Panc1 (cell line): ENCODE measurements at regions not wholly inside any gene's neighbourhood (a gene's known extent, or its start where the extent isn't known, plus 50 kb on each side); places are given as distances from the start of the nearest gene placed in this dataset.

ENCODE experiments used
- ATAC-seq: fragments of 200-7000 bp; cut with Tn5 transposase; 2 replicates; pipeline ENCODE4 v1.9.1; 2020; ENCODE audit warnings: mild to moderate bottlenecking, moderate library complexity
- BruUV-seq: library from RNA; stranded (reverse); fragments of 400-500 nt; replicated peaks from 2 replicates; lab custom pipeline; 2021; lab: Mats Ljungman, UMichigan
- CTCF ChIA-PET: fragments of 300-600 bp; sonication (Branson Sonifier 250); formaldehyde crosslinking; loops from one replicate; lab custom pipeline; 2022; ENCODE audit warnings: antibody characterized with exemption; lab: Charles Lee
- POLR2A ChIA-PET: fragments of 300-600 bp; sonication (Branson Sonifier 250); formaldehyde crosslinking; loops from one replicate; lab custom pipeline; 2022; ENCODE audit warnings: antibody characterized with exemption; lab: Charles Lee
- DNase-seq: peaks from one replicate; pipeline ENCODE4 v3.0.0-alpha.2; 2010; ENCODE audit warnings: low read depth, low spot score
- H3K27ac ChIP-seq: 2 replicates; pipeline ENCODE4 v1.5.1; 2011; ENCODE audit warnings: mild to moderate bottlenecking, low read length, inconsistent platforms
- H3K27me3 ChIP-seq: fragments of 200-500 bp; sonication (Bioruptor generic); 2 replicates; pipeline ENCODE4 v1.6.0; 2014; ENCODE audit warnings: low read length, inconsistent platforms; ENCODE audit not compliant: control insufficient read depth, insufficient read depth
- H3K36me3 ChIP-seq: fragments of 200-500 bp; sonication (Bioruptor generic); 2 replicates; pipeline ENCODE4 v1.5.1; 2014; ENCODE audit warnings: inconsistent platforms, mild to moderate bottlenecking, low read length, moderate library complexity; ENCODE audit not compliant: control insufficient read depth, insufficient read depth
- H3K4me1 ChIP-seq: 2 replicates; pipeline ENCODE4 v1.5.1; 2011; ENCODE audit warnings: inconsistent platforms, mild to moderate bottlenecking, low read length, moderate library complexity; ENCODE audit not compliant: control insufficient read depth, insufficient read depth
- H3K4me3 ChIP-seq, 2 experiments: 2 replicates each; pipeline ENCODE4 v1.5.1; 2011 to 2012; ENCODE audit warnings: low read depth in 2 of 2, low read length in 2 of 2, mild to moderate bottlenecking in 2 of 2, inconsistent platforms in 1 of 2, moderate library complexity in 1 of 2
- H3K9me3 ChIP-seq: fragments of 200-500 bp; sonication (Bioruptor generic); 2 replicates; pipeline ENCODE4 v1.5.1; 2014; ENCODE audit warnings: low read depth, mild to moderate bottlenecking, inconsistent platforms, low read length, moderate library complexity; ENCODE audit not compliant: control insufficient read depth, insufficient read depth
- POLR2AphosphoS5 ChIP-seq: IDR thresholded peaks from 2 replicates; pipeline ENCODE4 v1.6.1; 2012; ENCODE audit warnings: mild to moderate bottlenecking, low read depth, low read length, moderate library complexity
- SIN3A ChIP-seq: IDR thresholded peaks from 2 replicates; pipeline ENCODE4 v1.6.1; 2012; ENCODE audit warnings: low read depth, mild to moderate bottlenecking, low read length, moderate library complexity, borderline replicate concordance; ENCODE audit not compliant: insufficient read depth
- TCF7L2 ChIP-seq: IDR thresholded peaks from 2 replicates; pipeline ENCODE4 v1.6.1; 2011; ENCODE audit warnings: mild to moderate bottlenecking, low read depth, low read length, inconsistent platforms
- in situ Hi-C: cut with HindIII; loops from 2 replicates; pipeline ENCODE4 v1.10.0; 2016; ENCODE audit warnings: low sequenced_read_pairs, low pct_unique_long_range_greater_than_20kb
- intact Hi-C: fragments of 100-400 bp; cut with micrococcal nuclease; formaldehyde crosslinking; loops from one replicate; pipeline ENCODE4 v1.10.0; 2022; ENCODE audit not compliant: unreplicated experiment
- TF ChIP-seq, protein P1 (sequence below), 2 experiments: IDR thresholded peaks; 2 replicates each; pipeline ENCODE4 v1.6.1; 2011 to 2012; ENCODE audit warnings: low read depth in 2 of 2, control low read depth in 1 of 2, low read length in 1 of 2, mild to moderate bottlenecking in 1 of 2, moderate library complexity in 1 of 2; ENCODE audit not compliant: insufficient read depth in 1 of 2
- TF ChIP-seq, protein P2 (sequence below): fragments of 450-650 bp; IDR thresholded peaks from 2 replicates; pipeline ENCODE4 v1.5.1; 2017; ENCODE audit warnings: mild to moderate bottlenecking

GRCh38 chr12:89971880-89972279 lies 263.2 kb upstream of the ATP2B1 start:
- ATAC-seq (no peak), DNase-seq (no peak)
- no peak overlapping the region for H3K27ac ChIP-seq
- H3K9me3 ChIP-seq, result no peaks in the 10 kb centered on the region
- H3K27me3 ChIP-seq, result no peaks in the 10 kb centered on the region
- H3K4me3 ChIP-seq, result no peak overlapping the region
- intact Hi-C loops, result no loop called here
- no peaks in the 10 kb centered on the region for H3K4me1 ChIP-seq
- ChIA-PET POLR2A (no interaction called here), CTCF (no interaction called here)
- H3K36me3 ChIP-seq, result no peaks in the 10 kb centered on the region
- TF ChIP-seq, protein P1, sequence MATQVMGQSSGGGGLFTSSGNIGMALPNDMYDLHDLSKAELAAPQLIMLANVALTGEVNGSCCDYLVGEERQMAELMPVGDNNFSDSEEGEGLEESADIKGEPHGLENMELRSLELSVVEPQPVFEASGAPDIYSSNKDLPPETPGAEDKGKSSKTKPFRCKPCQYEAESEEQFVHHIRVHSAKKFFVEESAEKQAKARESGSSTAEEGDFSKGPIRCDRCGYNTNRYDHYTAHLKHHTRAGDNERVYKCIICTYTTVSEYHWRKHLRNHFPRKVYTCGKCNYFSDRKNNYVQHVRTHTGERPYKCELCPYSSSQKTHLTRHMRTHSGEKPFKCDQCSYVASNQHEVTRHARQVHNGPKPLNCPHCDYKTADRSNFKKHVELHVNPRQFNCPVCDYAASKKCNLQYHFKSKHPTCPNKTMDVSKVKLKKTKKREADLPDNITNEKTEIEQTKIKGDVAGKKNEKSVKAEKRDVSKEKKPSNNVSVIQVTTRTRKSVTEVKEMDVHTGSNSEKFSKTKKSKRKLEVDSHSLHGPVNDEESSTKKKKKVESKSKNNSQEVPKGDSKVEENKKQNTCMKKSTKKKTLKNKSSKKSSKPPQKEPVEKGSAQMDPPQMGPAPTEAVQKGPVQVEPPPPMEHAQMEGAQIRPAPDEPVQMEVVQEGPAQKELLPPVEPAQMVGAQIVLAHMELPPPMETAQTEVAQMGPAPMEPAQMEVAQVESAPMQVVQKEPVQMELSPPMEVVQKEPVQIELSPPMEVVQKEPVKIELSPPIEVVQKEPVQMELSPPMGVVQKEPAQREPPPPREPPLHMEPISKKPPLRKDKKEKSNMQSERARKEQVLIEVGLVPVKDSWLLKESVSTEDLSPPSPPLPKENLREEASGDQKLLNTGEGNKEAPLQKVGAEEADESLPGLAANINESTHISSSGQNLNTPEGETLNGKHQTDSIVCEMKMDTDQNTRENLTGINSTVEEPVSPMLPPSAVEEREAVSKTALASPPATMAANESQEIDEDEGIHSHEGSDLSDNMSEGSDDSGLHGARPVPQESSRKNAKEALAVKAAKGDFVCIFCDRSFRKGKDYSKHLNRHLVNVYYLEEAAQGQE (IDR thresholded peaks at IDR 0.05; ENCODE audit: insufficient read depth in 1 of 2, low read depth in 2 of 2, low read length in 1 of 2), result no peak
- BruUV-seq, result no TSS peak
- in situ Hi-C loops, result no loop called here

GRCh38 chr12:89970722-89971121 lies 262.1 kb upstream of the ATP2B1 start:
- Histone ChIP-seq H3K27me3 (no peaks in the 10 kb centered on the region), H3K27ac (no peak overlapping the region), H3K4me1 (no peaks in the 10 kb centered on the region), H3K36me3 (no peaks in the 10 kb centered on the region), H3K9me3 (no peaks in the 10 kb centered on the region), H3K4me3 (no peak overlapping the region)
- in situ Hi-C loops, result no loop called here
- no TSS peak for BruUV-seq
- DNase-seq, result no peak
- intact Hi-C loops, result no loop called here
- POLR2A ChIA-PET, result no interaction called here
- CTCF ChIA-PET, result no interaction called here
- no peak for TF ChIP-seq TCF7L2
- TF ChIP-seq, protein P2, sequence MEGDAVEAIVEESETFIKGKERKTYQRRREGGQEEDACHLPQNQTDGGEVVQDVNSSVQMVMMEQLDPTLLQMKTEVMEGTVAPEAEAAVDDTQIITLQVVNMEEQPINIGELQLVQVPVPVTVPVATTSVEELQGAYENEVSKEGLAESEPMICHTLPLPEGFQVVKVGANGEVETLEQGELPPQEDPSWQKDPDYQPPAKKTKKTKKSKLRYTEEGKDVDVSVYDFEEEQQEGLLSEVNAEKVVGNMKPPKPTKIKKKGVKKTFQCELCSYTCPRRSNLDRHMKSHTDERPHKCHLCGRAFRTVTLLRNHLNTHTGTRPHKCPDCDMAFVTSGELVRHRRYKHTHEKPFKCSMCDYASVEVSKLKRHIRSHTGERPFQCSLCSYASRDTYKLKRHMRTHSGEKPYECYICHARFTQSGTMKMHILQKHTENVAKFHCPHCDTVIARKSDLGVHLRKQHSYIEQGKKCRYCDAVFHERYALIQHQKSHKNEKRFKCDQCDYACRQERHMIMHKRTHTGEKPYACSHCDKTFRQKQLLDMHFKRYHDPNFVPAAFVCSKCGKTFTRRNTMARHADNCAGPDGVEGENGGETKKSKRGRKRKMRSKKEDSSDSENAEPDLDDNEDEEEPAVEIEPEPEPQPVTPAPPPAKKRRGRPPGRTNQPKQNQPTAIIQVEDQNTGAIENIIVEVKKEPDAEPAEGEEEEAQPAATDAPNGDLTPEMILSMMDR, result no peak
- TF ChIP-seq, protein P1 (IDR thresholded peaks at IDR 0.05; ENCODE audit: insufficient read depth in 1 of 2, low read depth in 2 of 2, low read length in 1 of 2), result no peak
- TF ChIP-seq POLR2AphosphoS5, result no peak
- no peak for TF ChIP-seq SIN3A
- ATAC-seq, result no peak
